Uterus (tissue), 3 donors: ENCODE measurements at regions not wholly inside any gene's neighbourhood (a gene's known extent, or its start where the extent isn't known, plus 50 kb on each side); places are given as distances from the start of the nearest gene placed in this dataset.

Experiments used
- DNase-seq, 2 donors: peaks; one replicate each; pipeline ENCODE4 v3.0.0-alpha.2; 2019 to 2020
- H3K27ac ChIP-seq, 2 donors: fragments of 200-600 bp; sonication (generic); 1 replicate in 1 of 2; 2 replicates in 1 of 2; pipeline ENCODE4 v1.5.1; 2016 to 2018
- H3K27me3 ChIP-seq, 2 donors: fragments of 200-600 bp; sonication (generic); one replicate each; pipeline ENCODE4 v1.5.1; 2018 to 2019; ENCODE audit warnings: control low read depth in 1 of 2
- H3K36me3 ChIP-seq, 2 donors: fragments of 200-600 bp; sonication (generic); one replicate each; pipeline ENCODE4 v1.5.1; 2019; ENCODE audit warnings: control low read depth in 1 of 2
- H3K4me1 ChIP-seq, 2 donors: fragments of 200-600 bp; sonication (generic); one replicate each; pipeline ENCODE4 v1.5.1; 2018 to 2019; ENCODE audit warnings: control low read depth in 1 of 2
- H3K4me3 ChIP-seq, 2 donors: fragments of 200-600 bp; sonication (generic); 1 replicate in 1 of 2; 2 replicates in 1 of 2; pipeline ENCODE4 v1.5.1; 2018 to 2019; ENCODE audit warnings: mild to moderate bottlenecking in 1 of 2
- H3K9me3 ChIP-seq, 2 donors: fragments of 200-600 bp; sonication (generic); one replicate each; pipeline ENCODE4 v1.5.1; 2019; ENCODE audit warnings: control low read depth in 1 of 2
- CTCF ChIP-seq, 4 experiments: fragments of 200-600 bp in 2 of 4; fragments of 450-650 bp in 2 of 4; sonication (generic) in 2 of 4; IDR thresholded peaks; one replicate each; pipeline ENCODE4 v1.5.1; 2016 to 2019; ENCODE audit warnings: antibody characterized with exemption in 4 of 4, mild to moderate bottlenecking in 2 of 4, moderate library complexity in 1 of 4
- POLR2A ChIP-seq, 2 donors: fragments of 450-650 bp; IDR thresholded peaks; one replicate each; pipeline ENCODE4 v1.6.1; 2016; ENCODE audit warnings: antibody characterized with exemption in 2 of 2, mild to moderate bottlenecking in 1 of 2, moderate library complexity in 1 of 2
- intact Hi-C: fragments of 100-400 bp; cut with DNase I; formaldehyde crosslinking; loops from one replicate; pipeline ENCODE4 v1.15.1; 2023; ENCODE audit warnings: low total_unique reads
- donor health status: DM: yes; HTN: yes; CAD: no.

GRCh38 chr19:30686826-30687566 is 314.8 kb downstream of the ZNF536 start:
- peak overlapping the region in 1 of 2 donors; percentile 30 for H3K27ac ChIP-seq
- no peak overlapping the region for H3K4me3 ChIP-seq
- no peak for DNase-seq
- no peaks in the 10 kb centered on the region for H3K9me3 ChIP-seq
- peaks cover 0 to 4% of the 10 kb centered on the region in 2 donors for H3K4me1 ChIP-seq
- H3K27me3 ChIP-seq: no peaks in the 10 kb centered on the region
- no peaks in the 10 kb centered on the region for H3K36me3 ChIP-seq
- TF ChIP-seq CTCF (IDR thresholded peaks at IDR 0.05) (no peak), POLR2A (IDR thresholded peaks at IDR 0.05) (no peak)
- intact Hi-C loops: no loop called here

DNA sequence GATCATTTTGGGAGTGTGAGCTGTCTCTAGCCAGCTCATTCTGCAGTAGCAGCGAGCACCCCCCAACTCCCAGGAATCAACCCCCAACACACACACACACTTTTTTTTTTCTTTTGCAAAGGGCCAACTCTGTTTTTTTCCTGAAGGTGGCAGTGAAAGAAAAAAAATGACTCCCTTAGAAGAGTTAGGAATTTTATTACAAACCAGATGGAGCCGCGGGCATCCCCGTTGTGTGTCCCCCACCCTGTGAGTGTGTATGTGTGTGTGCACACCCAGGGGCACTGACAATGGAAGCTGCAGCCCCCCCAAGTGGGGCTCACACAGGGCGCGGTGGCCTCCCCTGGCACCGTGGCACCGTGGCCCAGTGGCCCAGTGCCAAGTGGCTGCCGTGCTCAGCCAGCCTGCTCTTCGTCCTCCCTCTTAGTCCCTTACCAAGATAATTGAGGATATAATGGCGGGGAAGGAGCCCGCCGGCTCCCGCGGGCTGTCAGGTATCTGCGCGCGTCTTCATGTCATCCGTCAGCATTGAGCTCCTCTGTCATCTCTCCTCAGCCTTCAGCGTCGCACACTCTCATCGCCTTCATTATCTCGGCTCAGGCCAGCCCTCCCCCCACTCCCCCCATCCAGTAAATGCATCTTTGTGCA is 314.1 kb downstream of the ZNF536 start:
- no peak overlapping the region for H3K4me3 ChIP-seq
- TF ChIP-seq CTCF (IDR thresholded peaks at IDR 0.05) (peak; percentile 16 to 29 (median 28)), POLR2A (IDR thresholded peaks at IDR 0.05) (no peak)
- no peaks in the 10 kb centered on the region for H3K4me1 ChIP-seq
- H3K27ac ChIP-seq: peak overlapping the region in 1 of 2 donors; percentile 30
- H3K9me3 ChIP-seq: no peaks in the 10 kb centered on the region
- no peaks in the 10 kb centered on the region for H3K27me3 ChIP-seq
- H3K36me3 ChIP-seq: no peaks in the 10 kb centered on the region
- no peak for DNase-seq
- intact Hi-C loops: no loop called here

- TF ChIP-seq CTCF (IDR thresholded peaks at IDR 0.05): no peak
- no peak for TF ChIP-seq POLR2A (IDR thresholded peaks at IDR 0.05)
- no peaks in the 10 kb centered on the region for H3K4me1 ChIP-seq
- H3K4me3 ChIP-seq: no peak overlapping the region
- H3K27ac ChIP-seq: no peak overlapping the region
- H3K27me3 ChIP-seq: no peaks in the 10 kb centered on the region
- no peaks in the 10 kb centered on the region for H3K9me3 ChIP-seq
- intact Hi-C loops: no loop called here
- H3K36me3 ChIP-seq: no peaks in the 10 kb centered on the region
- no peak for DNase-seq
Observed at GRCh38 chr19:30685426-30686000, 313.3 kb downstream of the ZNF536 start.

- no peaks in the 10 kb centered on the region for H3K9me3 ChIP-seq
- H3K4me3 ChIP-seq: no peak overlapping the region
- no peaks in the 10 kb centered on the region for H3K27me3 ChIP-seq
- intact Hi-C loops: no loop called here
- no peak for DNase-seq
- TF ChIP-seq POLR2A (IDR thresholded peaks at IDR 0.05) (no peak), CTCF (IDR thresholded peaks at IDR 0.05) (no peak)
- no peaks in the 10 kb centered on the region for H3K36me3 ChIP-seq
- H3K4me1 ChIP-seq: no peaks in the 10 kb centered on the region
- H3K27ac ChIP-seq: no peak overlapping the region
Observed at GRCh38 chr19:30684613-30685012, 312.4 kb downstream of the ZNF536 start.

GRCh38 chr19:30682999-30683536 is 310.9 kb downstream of the ZNF536 start:
- no peaks in the 10 kb centered on the region for H3K36me3 ChIP-seq
- peak overlapping the region in 1 of 2 donors; percentile 21 for H3K27ac ChIP-seq
- no peaks in the 10 kb centered on the region for H3K4me1 ChIP-seq

More at GRCh38 chr19:30682999-30683536, 310.9 kb downstream of the ZNF536 start:
- intact Hi-C loops: no loop called here
- peak; percentile 82 to 89 for DNase-seq
- Histone ChIP-seq H3K4me3 (no peak overlapping the region), H3K27me3 (no peaks in the 10 kb centered on the region), H3K9me3 (no peaks in the 10 kb centered on the region)
- TF ChIP-seq POLR2A (IDR thresholded peaks at IDR 0.05): no peak
- TF ChIP-seq CTCF (IDR thresholded peaks at IDR 0.05): peak; percentile 86 to 93 (median 87)
